ENCODE measurements at regions not wholly inside any gene's neighbourhood (a gene's known extent, or its start where the extent isn't known, plus 50 kb on each side); places are given as distances from the start of the nearest gene placed in this dataset.

GRCh38 chr22:49406047-49406650, 421.5 kb downstream of the BRD1 start:
- no peak for DNase-seq (ENCODE audit: low read depth)
- no peak for TF ChIP-seq CTCF (conservative IDR thresholded peaks at IDR 0.05; ENCODE audit: low read depth, low read length)
- no peak overlapping the region for H3K4me3 ChIP-seq (ENCODE audit: low read depth, low read length)

- no peak for TF ChIP-seq CTCF (conservative IDR thresholded peaks at IDR 0.05; ENCODE audit: low read depth, low read length)
- no peak for DNase-seq (ENCODE audit: low read depth)
- H3K4me3 ChIP-seq (ENCODE audit: low read depth, low read length), result no peak overlapping the region
These were observed 422.1 kb downstream of the BRD1 start for GRCh38 chr22:49405590-49405989.

- no peak for TF ChIP-seq CTCF (conservative IDR thresholded peaks at IDR 0.05; ENCODE audit: low read depth, low read length)
- no peak for DNase-seq (ENCODE audit: low read depth)
These were observed 423.0 kb downstream of the BRD1 start for GRCh38 chr22:49404576-49405241.

GRCh38 chr22:49404020-49404419, 423.7 kb downstream of the BRD1 start:
- no peak overlapping the region for H3K4me3 ChIP-seq (ENCODE audit: low read depth, low read length)
- no peak for DNase-seq (ENCODE audit: low read depth)
- no peak for TF ChIP-seq CTCF (conservative IDR thresholded peaks at IDR 0.05; ENCODE audit: low read depth, low read length)

More at GRCh38 chr22:49404576-49405241, 423.0 kb downstream of the BRD1 start:
- H3K4me3 ChIP-seq (ENCODE audit: low read depth, low read length), result no peak overlapping the region

- TF ChIP-seq CTCF (conservative IDR thresholded peaks at IDR 0.05; ENCODE audit: low read depth, low read length), result no peak
- DNase-seq (ENCODE audit: low read depth), result no peak
These were observed 424.6 kb downstream of the BRD1 start for GRCh38 chr22:49403102-49403501.

GRCh38 chr22:49402169-49402568, 425.5 kb downstream of the BRD1 start:
- TF ChIP-seq CTCF (conservative IDR thresholded peaks at IDR 0.05; ENCODE audit: low read depth, low read length), result no peak
- no peak overlapping the region for H3K4me3 ChIP-seq (ENCODE audit: low read depth, low read length)
- no peak for DNase-seq (ENCODE audit: low read depth)

More at GRCh38 chr22:49403102-49403501, 424.6 kb downstream of the BRD1 start:
- no peak overlapping the region for H3K4me3 ChIP-seq (ENCODE audit: low read depth, low read length)
